Liver (tissue), 8 donors: ENCODE measurements at regions not wholly inside any gene's neighbourhood (a gene's known extent, or its start where the extent isn't known, plus 50 kb on each side); places are given as distances from the start of the nearest gene placed in this dataset.

Experiments
- DNase-seq: peaks from one replicate; pipeline ENCODE4 v3.0.0-alpha.2; 2017; ENCODE audit warnings: low spot score
- H3K27ac ChIP-seq, 2 donors: one replicate each; pipeline ENCODE4 v1.7.0; 2013; ENCODE audit warnings: inconsistent platforms in 2 of 2, low read length in 2 of 2, control low read depth in 1 of 2, low read depth in 1 of 2, mild to moderate bottlenecking in 1 of 2
- H3K27me3 ChIP-seq, 4 donors: one replicate each; pipeline versions ENCODE4 v1.6.1 to v1.7.0; 2013; ENCODE audit warnings: low read length in 3 of 4, inconsistent platforms in 1 of 4, mild to moderate bottlenecking in 1 of 4, moderate library complexity in 1 of 4; ENCODE audit not compliant: control insufficient read depth in 4 of 4, insufficient read depth in 4 of 4
- H3K36me3 ChIP-seq, 4 donors: one replicate each; pipeline versions ENCODE4 v1.6.1 to v1.7.0; 2013; ENCODE audit warnings: low read length in 3 of 4, mild to moderate bottlenecking in 3 of 4, low read depth in 1 of 4, moderate library complexity in 1 of 4; ENCODE audit not compliant: control insufficient read depth in 4 of 4, insufficient read depth in 3 of 4
- H3K4me1 ChIP-seq, 4 donors: one replicate each; pipeline versions ENCODE4 v1.6.1 to v1.7.0; 2013; ENCODE audit warnings: low read length in 3 of 4, mild to moderate bottlenecking in 3 of 4, moderate library complexity in 1 of 4; ENCODE audit not compliant: control insufficient read depth in 4 of 4, insufficient read depth in 4 of 4
- H3K4me3 ChIP-seq, 3 donors: one replicate each; pipeline versions ENCODE4 v1.6.1 to v1.7.0; 2013; ENCODE audit warnings: low read length in 3 of 3, control low read depth in 1 of 3, low read depth in 1 of 3, mild to moderate bottlenecking in 1 of 3
- H3K9ac ChIP-seq, 2 donors: one replicate each; pipeline ENCODE4 v1.7.0; 2013; ENCODE audit warnings: low read length in 2 of 2, mild to moderate bottlenecking in 2 of 2, moderate library complexity in 2 of 2, control low read depth in 1 of 2, low read depth in 1 of 2
- H3K9me3 ChIP-seq, 4 donors: one replicate each; pipeline versions ENCODE4 v1.6.1 to v1.7.0; 2013; ENCODE audit warnings: low read length in 3 of 4; ENCODE audit not compliant: control insufficient read depth in 4 of 4
- ATF3 ChIP-seq: IDR thresholded peaks from 2 replicates; pipeline ENCODE4 v1.6.1; 2016; ENCODE audit warnings: antibody characterized with exemption
- CTCF ChIP-seq: fragments of 150-350 bp; IDR thresholded peaks from 2 replicates; pipeline ENCODE4 v1.5.1; 2017; ENCODE audit warnings: improper control_type of control experiment, low read depth, low read length; ENCODE audit not compliant: missing input control
- EGR1 ChIP-seq, 2 donors: IDR thresholded peaks; 2 replicates each; pipeline ENCODE4 v1.6.1; 2016 to 2018; ENCODE audit warnings: antibody characterized with exemption in 2 of 2, low read depth in 2 of 2
- FOXA1 ChIP-seq: IDR thresholded peaks from 2 replicates; pipeline ENCODE4 v1.6.1; 2016; ENCODE audit warnings: antibody characterized with exemption
- FOXA2 ChIP-seq: IDR thresholded peaks from 2 replicates; pipeline ENCODE4 v1.6.1; 2016; ENCODE audit warnings: antibody characterized with exemption
- GABPA ChIP-seq, 2 donors: IDR thresholded peaks in 1 of 2; conservative IDR thresholded peaks in 1 of 2; 2 replicates each; pipeline ENCODE4 v1.6.1; 2016; ENCODE audit warnings: antibody characterized with exemption in 2 of 2, mild to moderate bottlenecking in 1 of 2, moderate library complexity in 1 of 2
- HNF4A ChIP-seq, 2 donors: conservative IDR thresholded peaks; 2 replicates each; pipeline ENCODE4 v1.6.1; 2016; ENCODE audit warnings: antibody characterized with exemption in 2 of 2, mild to moderate bottlenecking in 2 of 2
- HNF4G ChIP-seq: IDR thresholded peaks from 2 replicates; pipeline ENCODE4 v1.6.1; 2016; ENCODE audit warnings: antibody characterized with exemption
- NR2F2 ChIP-seq: IDR thresholded peaks from 2 replicates; pipeline ENCODE4 v1.6.1; 2016; ENCODE audit warnings: antibody characterized with exemption
- RAD21 ChIP-seq, 2 donors: IDR thresholded peaks; 2 replicates each; pipeline ENCODE4 v1.6.1; 2016; ENCODE audit warnings: antibody characterized with exemption in 2 of 2, mild to moderate bottlenecking in 2 of 2
- SP1 ChIP-seq: IDR thresholded peaks from 2 replicates; pipeline ENCODE4 v1.6.1; 2018; ENCODE audit warnings: antibody characterized with exemption, mild to moderate bottlenecking
- TAF1 ChIP-seq: conservative IDR thresholded peaks from 2 replicates; pipeline ENCODE4 v1.6.1; 2016; ENCODE audit warnings: antibody characterized with exemption, mild to moderate bottlenecking
- YY1 ChIP-seq: IDR thresholded peaks from 2 replicates; pipeline ENCODE4 v1.6.1; 2016; ENCODE audit warnings: antibody characterized with exemption, mild to moderate bottlenecking
- ZBTB33 ChIP-seq: IDR thresholded peaks from 2 replicates; pipeline ENCODE4 v1.6.1; 2016; ENCODE audit warnings: antibody characterized with exemption
- WGBS: extraction: QIAGEN DNeasy Blood & Tissue Kit; methylation state at CpG from one replicate; pipeline ENCODE4 v1.1.7; 2013; 5-methylcytosine and 5-hydroxymethylcytosine counted together
- TF ChIP-seq, protein P1 (sequence below): IDR thresholded peaks from 2 replicates; pipeline ENCODE4 v1.6.1; 2016; ENCODE audit warnings: antibody characterized with exemption, mild to moderate bottlenecking
- TF ChIP-seq, protein P2 (sequence below): IDR thresholded peaks from 2 replicates; pipeline ENCODE4 v1.6.1; 2016; ENCODE audit warnings: antibody characterized with exemption
- donor health status: healthy.
- donor health status: healthy.
- donor health status: healthy.
- donor health status: healthy.
- donor health status: healthy.

DNA sequence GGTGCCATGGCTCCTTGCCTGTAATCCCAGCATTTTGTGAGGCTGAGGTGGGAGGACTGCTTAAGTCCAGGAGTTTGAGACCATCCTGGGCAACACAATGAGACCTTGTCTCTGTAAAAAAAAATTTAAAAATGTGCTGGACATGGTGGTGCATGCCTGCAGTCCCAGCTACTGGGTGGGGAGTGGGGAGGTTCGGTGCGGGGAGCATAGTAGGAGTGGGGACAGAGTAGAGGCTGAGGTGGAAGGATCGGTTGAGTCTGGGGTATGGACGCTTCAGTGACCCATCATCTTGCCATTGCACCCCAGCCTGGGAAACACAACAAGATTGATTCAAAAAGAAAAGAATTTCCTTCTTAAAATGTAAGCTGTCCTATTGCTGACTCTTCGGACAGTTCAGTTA, 1490.0 kb upstream of the GBE1 start:
- TF ChIP-seq HNF4A (conservative IDR thresholded peaks at IDR 0.05) (no peak), ATF3 (no peak), CTCF (no peak), SP1 (no peak), ZBTB33 (no peak), RAD21 (IDR thresholded peaks at IDR 0.05) (no peak), EGR1 (IDR thresholded peaks at IDR 0.05; ENCODE audit: low read depth in 2 of 2) (no peak), FOXA2 (no peak), TAF1 (no peak), GABPA (IDR thresholded peaks at IDR 0.05 in 1 of 2, conservative IDR thresholded peaks at IDR 0.05 in 1 of 2) (no peak), NR2F2 (no peak), FOXA1 (no peak), YY1 (no peak), HNF4G (no peak)
- TF ChIP-seq, protein P1, sequence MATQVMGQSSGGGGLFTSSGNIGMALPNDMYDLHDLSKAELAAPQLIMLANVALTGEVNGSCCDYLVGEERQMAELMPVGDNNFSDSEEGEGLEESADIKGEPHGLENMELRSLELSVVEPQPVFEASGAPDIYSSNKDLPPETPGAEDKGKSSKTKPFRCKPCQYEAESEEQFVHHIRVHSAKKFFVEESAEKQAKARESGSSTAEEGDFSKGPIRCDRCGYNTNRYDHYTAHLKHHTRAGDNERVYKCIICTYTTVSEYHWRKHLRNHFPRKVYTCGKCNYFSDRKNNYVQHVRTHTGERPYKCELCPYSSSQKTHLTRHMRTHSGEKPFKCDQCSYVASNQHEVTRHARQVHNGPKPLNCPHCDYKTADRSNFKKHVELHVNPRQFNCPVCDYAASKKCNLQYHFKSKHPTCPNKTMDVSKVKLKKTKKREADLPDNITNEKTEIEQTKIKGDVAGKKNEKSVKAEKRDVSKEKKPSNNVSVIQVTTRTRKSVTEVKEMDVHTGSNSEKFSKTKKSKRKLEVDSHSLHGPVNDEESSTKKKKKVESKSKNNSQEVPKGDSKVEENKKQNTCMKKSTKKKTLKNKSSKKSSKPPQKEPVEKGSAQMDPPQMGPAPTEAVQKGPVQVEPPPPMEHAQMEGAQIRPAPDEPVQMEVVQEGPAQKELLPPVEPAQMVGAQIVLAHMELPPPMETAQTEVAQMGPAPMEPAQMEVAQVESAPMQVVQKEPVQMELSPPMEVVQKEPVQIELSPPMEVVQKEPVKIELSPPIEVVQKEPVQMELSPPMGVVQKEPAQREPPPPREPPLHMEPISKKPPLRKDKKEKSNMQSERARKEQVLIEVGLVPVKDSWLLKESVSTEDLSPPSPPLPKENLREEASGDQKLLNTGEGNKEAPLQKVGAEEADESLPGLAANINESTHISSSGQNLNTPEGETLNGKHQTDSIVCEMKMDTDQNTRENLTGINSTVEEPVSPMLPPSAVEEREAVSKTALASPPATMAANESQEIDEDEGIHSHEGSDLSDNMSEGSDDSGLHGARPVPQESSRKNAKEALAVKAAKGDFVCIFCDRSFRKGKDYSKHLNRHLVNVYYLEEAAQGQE, result no peak
- TF ChIP-seq, protein P2, sequence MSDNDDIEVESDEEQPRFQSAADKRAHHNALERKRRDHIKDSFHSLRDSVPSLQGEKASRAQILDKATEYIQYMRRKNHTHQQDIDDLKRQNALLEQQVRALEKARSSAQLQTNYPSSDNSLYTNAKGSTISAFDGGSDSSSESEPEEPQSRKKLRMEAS, result no peak
- no peaks in the 10 kb centered on the region for H3K9me3 ChIP-seq
- 87% methylated on average over 5 of the region's 5 CpGs for WGBS
- no peak overlapping the region for H3K27ac ChIP-seq
- no peaks in the 10 kb centered on the region for H3K36me3 ChIP-seq
- no peaks in the 10 kb centered on the region for H3K27me3 ChIP-seq
- DNase-seq, result no peak
- no peaks in the 10 kb centered on the region for H3K4me1 ChIP-seq
- no peak overlapping the region for H3K4me3 ChIP-seq
- H3K9ac ChIP-seq, result no peak overlapping the region

DNA sequence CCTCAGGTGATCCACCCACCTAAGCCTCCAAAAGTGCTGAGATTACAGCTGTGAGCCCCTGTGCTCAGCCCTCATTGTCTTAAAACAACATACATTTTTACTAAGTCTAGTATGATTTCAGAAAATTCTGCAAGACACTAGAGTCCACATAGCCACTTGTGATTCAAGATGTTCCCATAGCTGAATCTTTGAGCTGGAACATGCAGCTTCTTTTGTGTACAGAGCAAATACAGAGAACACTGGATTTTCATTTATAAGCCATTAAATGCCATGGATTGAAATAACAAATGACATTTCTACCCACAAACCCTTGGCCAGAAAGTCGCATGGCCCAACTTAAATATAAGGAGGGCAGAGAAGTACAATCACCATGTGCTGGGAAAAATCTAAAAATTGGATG, 1489.2 kb upstream of the GBE1 start:
- no peak for TF ChIP-seq HNF4G
- TF ChIP-seq EGR1 (IDR thresholded peaks at IDR 0.05; ENCODE audit: low read depth in 2 of 2), result no peak
- TF ChIP-seq SP1, result no peak
- no peak for TF ChIP-seq FOXA2
- TF ChIP-seq, protein P1, result no peak
- WGBS, result 68% methylated on average over 1 of the region's 1 CpG
- no peak for DNase-seq
- Histone ChIP-seq H3K27me3 (no peaks in the 10 kb centered on the region), H3K9me3 (no peaks in the 10 kb centered on the region), H3K9ac (no peak overlapping the region), H3K36me3 (no peaks in the 10 kb centered on the region), H3K4me1 (no peaks in the 10 kb centered on the region), H3K4me3 (no peak overlapping the region), H3K27ac (no peak overlapping the region)
